A549 (cell line): ENCODE measurements at regions not wholly inside any gene's neighbourhood (a gene's known extent, or its start where the extent isn't known, plus 50 kb on each side); places are given as distances from the start of the nearest gene placed in this dataset.

Experiments used
- CBX8 ChIP-seq: fragments of 200-600 bp; sonication (generic); IDR thresholded peaks from 2 replicates; pipeline ENCODE4 v1.6.1; 2016
- EHMT2 ChIP-seq: fragments of 200-600 bp; sonication (generic); IDR thresholded peaks from 2 replicates; pipeline ENCODE4 v1.6.1; 2016; ENCODE audit warnings: antibody characterized with exemption, low read depth, mild to moderate bottlenecking, moderate library complexity
- MAX ChIP-seq: IDR thresholded peaks from 2 replicates; pipeline ENCODE4 v1.6.1; 2012
- MYC ChIP-seq: IDR thresholded peaks from 2 replicates; pipeline ENCODE4 v1.6.1; 2012; ENCODE audit warnings: mild to moderate bottlenecking, inconsistent platforms, low read length, improper control_type of control experiment, borderline replicate concordance
- POLR2A ChIP-seq: IDR thresholded peaks from 2 replicates; pipeline ENCODE4 v1.6.1; 2012; ENCODE audit warnings: mild to moderate bottlenecking, low read length
- REST ChIP-seq: fragments of 200-600 bp; sonication (generic); IDR thresholded peaks from 2 replicates; pipeline ENCODE4 v1.6.1; 2016; ENCODE audit warnings: antibody characterized with exemption, mild to moderate bottlenecking, moderate library complexity
- SMC3 ChIP-seq: fragments of >200 bp; sonication (Bioruptor Twin); formaldehyde crosslinking; IDR thresholded peaks from 3 replicates; pipeline ENCODE4 v1.6.1; 2018; ENCODE audit warnings: inconsistent platforms
- ZC3H11A ChIP-seq: fragments of 450-650 bp; IDR thresholded peaks from 2 replicates; pipeline ENCODE4 v1.6.1; 2014; ENCODE audit warnings: antibody characterized with exemption, mild to moderate bottlenecking
- TF ChIP-seq, protein P1 (sequence below): fragments of 450-650 bp; IDR thresholded peaks from 2 replicates; pipeline ENCODE4 v1.6.1; 2014; ENCODE audit warnings: antibody characterized with exemption

DNA sequence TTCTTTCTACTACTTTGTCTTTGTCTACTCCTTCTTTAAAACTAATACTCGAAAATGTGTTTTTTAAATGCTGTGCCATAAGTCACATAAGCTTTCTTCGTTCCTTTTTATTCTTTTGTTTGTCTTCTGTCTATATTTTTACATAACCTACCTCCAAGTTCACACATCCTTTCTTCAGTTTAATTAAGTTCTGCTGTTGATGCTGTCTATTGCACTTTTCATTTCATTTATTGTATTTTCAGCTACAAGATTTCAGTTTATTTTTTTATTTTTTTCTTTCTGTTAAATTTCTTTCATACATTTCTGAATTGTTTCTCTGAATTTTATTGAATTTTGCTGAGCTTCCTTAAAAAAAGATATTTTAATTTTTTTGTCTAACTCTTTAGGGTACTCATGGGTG is 878.2 kb downstream of the MAT2B start:
- TF ChIP-seq EHMT2, result no peak
- no peak for TF ChIP-seq POLR2A
- TF ChIP-seq MYC, result no peak
- TF ChIP-seq MAX, result no peak
- TF ChIP-seq, protein P1, sequence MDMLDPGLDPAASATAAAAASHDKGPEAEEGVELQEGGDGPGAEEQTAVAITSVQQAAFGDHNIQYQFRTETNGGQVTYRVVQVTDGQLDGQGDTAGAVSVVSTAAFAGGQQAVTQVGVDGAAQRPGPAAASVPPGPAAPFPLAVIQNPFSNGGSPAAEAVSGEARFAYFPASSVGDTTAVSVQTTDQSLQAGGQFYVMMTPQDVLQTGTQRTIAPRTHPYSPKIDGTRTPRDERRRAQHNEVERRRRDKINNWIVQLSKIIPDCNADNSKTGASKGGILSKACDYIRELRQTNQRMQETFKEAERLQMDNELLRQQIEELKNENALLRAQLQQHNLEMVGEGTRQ, result no peak
- no peak for TF ChIP-seq ZC3H11A
- no peak for TF ChIP-seq SMC3
- TF ChIP-seq CBX8, result no peak
- TF ChIP-seq REST, result no peak
